ENCODE measurements at regions not wholly inside any gene's neighbourhood (a gene's known extent, or its start where the extent isn't known, plus 50 kb on each side); places are given as distances from the start of the nearest gene placed in this dataset.

DNA sequence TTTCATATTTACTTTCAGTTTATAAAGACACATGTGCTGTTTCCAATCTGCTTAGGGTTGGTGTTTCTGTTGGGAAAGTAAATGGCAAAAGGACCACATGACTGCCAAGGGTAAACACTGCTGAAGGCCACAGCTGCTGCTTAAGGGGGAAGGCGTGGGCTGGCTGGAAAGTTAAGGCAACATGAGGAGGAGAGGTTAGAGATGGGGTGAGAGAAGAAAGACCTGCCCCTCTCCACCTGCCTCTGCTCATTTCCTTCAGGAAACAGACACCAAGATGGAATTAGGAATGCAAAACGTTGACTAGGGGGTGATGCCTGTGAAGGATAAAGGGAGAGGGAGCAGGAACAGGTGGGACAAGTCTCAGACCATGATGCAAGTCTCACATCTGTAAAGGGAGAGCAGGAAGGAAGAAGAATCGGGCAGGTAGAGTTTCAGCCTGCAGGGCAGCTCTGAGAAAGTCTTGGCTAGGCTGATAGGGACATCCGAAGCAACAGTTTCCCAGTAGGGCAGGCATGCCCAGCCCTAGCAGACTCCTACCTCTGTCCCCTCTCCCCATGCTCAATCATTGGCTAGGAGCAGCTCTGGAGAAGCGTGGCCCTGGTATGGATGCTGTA lies 86.0 kb downstream of the CDC42EP3 start:
- Histone ChIP-seq H4K91ac (ENCODE audit: insufficient read depth, low read depth, low read length) (peak overlapping the region; percentile 38), H3K4ac (ENCODE audit: low read depth, low read length) (peak overlapping the region; percentile 28), H3K9ac (ENCODE audit: low read depth, low read length) (no peak overlapping the region), H2BK120ac (ENCODE audit: low read depth, low read length) (peak overlapping the region; percentile 31), H4K5ac (ENCODE audit: low read depth, low read length) (no peak overlapping the region), H3K4me2 (ENCODE audit: low read depth, low read length) (peak overlapping the region; percentile 61), H3K27me3 (ENCODE audit: control insufficient read depth, insufficient read depth, low read length) (no peaks in the 10 kb centered on the region), H3K18ac (ENCODE audit: low read depth, low read length) (peak overlapping the region; percentile 4; the same call in 1 of the 2 replicates), H2AK9ac (replicated peaks; ENCODE audit: low read depth, low read length, poor library complexity) (peak overlapping the region; percentile 17), H3K9me3 (ENCODE audit: control insufficient read depth, insufficient read depth, low read length) (no peaks in the 10 kb centered on the region), H4K20me1 (ENCODE audit: insufficient read depth, low read length) (peaks cover 3% of the 10 kb centered on the region; the same call in 1 of the 2 replicates), H3K79me1 (ENCODE audit: low read depth in 1 of 2, low read length in 2 of 2) (no peaks in the 10 kb centered on the region), H3K23ac (ENCODE audit: low read depth, low read length) (peak overlapping the region; percentile 23), H2BK20ac (ENCODE audit: low read depth, low read length) (0 out of 2 replicates have a peak overlapping the region, but pooled peaks have one; percentile 41), H2AK5ac (ENCODE audit: low read depth, low read length) (peak overlapping the region; percentile 89), H3K9me1 (ENCODE audit: insufficient read depth, low read length) (peaks cover 16% of the 10 kb centered on the region), H3K56ac (ENCODE audit: extremely low read depth, insufficient read depth, low read length) (no peak overlapping the region), H3K27ac (ENCODE audit: insufficient read depth, low read length) (no peak overlapping the region), H2BK5ac (ENCODE audit: low read depth, low read length, poor library complexity, severe bottlenecking) (no peak overlapping the region), H3K4me3 (ENCODE audit: insufficient read depth, low read depth, low read length) (no peak overlapping the region), H2AFZ (replicated peaks; ENCODE audit: low read length, poor library complexity) (peak overlapping the region; percentile 56), H2BK15ac (ENCODE audit: low read depth, low read length) (peak overlapping the region; percentile 88), H4K8ac (ENCODE audit: low read depth in 2 of 2, low read length in 2 of 2) (peak overlapping the region in 1 of 2 experiments; percentile 37; a peak in 1 of 4 replicates), H3K4me1 (ENCODE audit: control insufficient read depth, insufficient read depth, low read length) (peaks cover 22% of the 10 kb centered on the region), H3K14ac (replicated peaks; ENCODE audit: low read depth, low read length) (peak overlapping the region; percentile 14; the same call in 1 of the 2 replicates), H3K36me3 (ENCODE audit: control insufficient read depth, insufficient read depth, low read length) (no peaks in the 10 kb centered on the region)
- WGBS, 2 experiments (ENCODE audit: extremely low coverage in 2 of 2, insufficient read length in 1 of 2) = no CpG with 5 or more reads among the region's 5 CpGs
- dilution Hi-C loops (cut with HindIII; ENCODE audit: low sequenced_read_pairs, unreplicated experiment) (no loop called here), in situ Hi-C loops (cut with MboI; ENCODE audit: low sequenced_read_pairs) (no loop called here), intact Hi-C loops (cut with micrococcal nuclease) (loop anchor here (5.0 kb wide), 2 partner anchors 37 to 168 kb away; no protein-coding TSS in a partner anchor)
- BruUV-seq (replicated peaks) = no TSS peak
- POLR2A ChIA-PET (ENCODE audit: unreplicated experiment) = no interaction called here
- DNase-seq (peak; percentile 80), ATAC-seq (ENCODE audit: low read depth) (peak; percentile 46)
- CTCF ChIA-PET = interaction anchor here (0.5 kb wide), 1 partner anchor 1833 kb away, joined by 4 read pairs; no protein-coding TSS in a partner anchor
- TF ChIP-seq, protein P1, sequence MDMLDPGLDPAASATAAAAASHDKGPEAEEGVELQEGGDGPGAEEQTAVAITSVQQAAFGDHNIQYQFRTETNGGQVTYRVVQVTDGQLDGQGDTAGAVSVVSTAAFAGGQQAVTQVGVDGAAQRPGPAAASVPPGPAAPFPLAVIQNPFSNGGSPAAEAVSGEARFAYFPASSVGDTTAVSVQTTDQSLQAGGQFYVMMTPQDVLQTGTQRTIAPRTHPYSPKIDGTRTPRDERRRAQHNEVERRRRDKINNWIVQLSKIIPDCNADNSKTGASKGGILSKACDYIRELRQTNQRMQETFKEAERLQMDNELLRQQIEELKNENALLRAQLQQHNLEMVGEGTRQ (IDR thresholded peaks at IDR 0.05; ENCODE audit: low read depth, low read length) = peak; percentile 54; the same call in 1 of the 2 replicates
- TF ChIP-seq ELK1 (IDR thresholded peaks at IDR 0.05; ENCODE audit: borderline replicate concordance, low read depth, low read length) (no peak), MXI1 (IDR thresholded peaks at IDR 0.05; ENCODE audit: borderline replicate concordance, low read depth, low read length) (peak; percentile 50; the same call in 1 of the 2 replicates)

Data from IMR-90 (cell line).